ENCODE measurements at regions not wholly inside any gene's neighbourhood (a gene's known extent, or its start where the extent isn't known, plus 50 kb on each side); places are given as distances from the start of the nearest gene placed in this dataset.
A peak's percentile ranks its signal among the peaks of the same experiment; 100 is the strongest.
"Not testable (repeated sequence)": the region's sequence is repeated elsewhere in the genome, so short reads cannot be mapped to it uniquely, and the experiment has no call there.

- Histone ChIP-seq H3K36me3 (peaks cover 0 to 57% (median 19%) of the 10 kb centered on the region in 9 donors), H3K27ac (no peak overlapping the region), H3K4me1 (peaks cover 0 to 15% (median 0%) of the 10 kb centered on the region in 9 donors), H3K9me3 (no peaks in the 10 kb centered on the region), H3K4me3 (no peak overlapping the region), H3K27me3 (no peaks in the 10 kb centered on the region)
- ATAC-seq (peak in 6 of 8 donors; percentile 17 to 46 (median 34)), DNase-seq (no peak)
- intact Hi-C loops (cut with DNase I) = no loop called here
- WGBS, 2 donors = 63 to 69% methylated on average over 14 of the region's 14 CpGs
- TF ChIP-seq, protein P1, sequence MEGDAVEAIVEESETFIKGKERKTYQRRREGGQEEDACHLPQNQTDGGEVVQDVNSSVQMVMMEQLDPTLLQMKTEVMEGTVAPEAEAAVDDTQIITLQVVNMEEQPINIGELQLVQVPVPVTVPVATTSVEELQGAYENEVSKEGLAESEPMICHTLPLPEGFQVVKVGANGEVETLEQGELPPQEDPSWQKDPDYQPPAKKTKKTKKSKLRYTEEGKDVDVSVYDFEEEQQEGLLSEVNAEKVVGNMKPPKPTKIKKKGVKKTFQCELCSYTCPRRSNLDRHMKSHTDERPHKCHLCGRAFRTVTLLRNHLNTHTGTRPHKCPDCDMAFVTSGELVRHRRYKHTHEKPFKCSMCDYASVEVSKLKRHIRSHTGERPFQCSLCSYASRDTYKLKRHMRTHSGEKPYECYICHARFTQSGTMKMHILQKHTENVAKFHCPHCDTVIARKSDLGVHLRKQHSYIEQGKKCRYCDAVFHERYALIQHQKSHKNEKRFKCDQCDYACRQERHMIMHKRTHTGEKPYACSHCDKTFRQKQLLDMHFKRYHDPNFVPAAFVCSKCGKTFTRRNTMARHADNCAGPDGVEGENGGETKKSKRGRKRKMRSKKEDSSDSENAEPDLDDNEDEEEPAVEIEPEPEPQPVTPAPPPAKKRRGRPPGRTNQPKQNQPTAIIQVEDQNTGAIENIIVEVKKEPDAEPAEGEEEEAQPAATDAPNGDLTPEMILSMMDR (IDR thresholded peaks at IDR 0.05) = no peak
These were observed 86.0 kb upstream of the KCTD7 start for GRCh38 chr7:66542528-66543269.

DNA sequence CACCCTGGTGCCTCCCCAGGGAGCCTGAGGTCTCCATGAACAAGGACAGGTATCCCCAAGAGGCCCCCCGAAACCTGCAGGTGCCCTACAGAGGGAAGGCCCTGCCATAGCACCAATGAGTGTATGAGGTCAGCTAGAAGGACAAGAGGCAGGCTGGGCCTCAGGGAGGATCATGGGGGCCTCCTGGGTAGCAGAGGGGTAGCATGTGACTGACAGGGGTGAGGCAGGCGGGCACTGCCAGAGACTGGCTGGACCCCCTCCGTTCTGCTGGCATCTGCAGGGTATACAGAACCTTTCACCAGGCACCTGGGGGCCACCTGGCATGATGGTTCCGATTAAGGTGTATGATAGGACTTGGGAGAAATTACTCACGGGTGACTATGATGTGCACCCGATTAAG is 79.2 kb upstream of the KCTD7 start:
- 94 to 99% methylated on average over 6 of the region's 6 CpGs for WGBS, 2 donors
- no peaks in the 10 kb centered on the region for H3K4me1 ChIP-seq
- DNase-seq = no peak
- H3K4me3 ChIP-seq = no peak overlapping the region
- intact Hi-C loops (cut with DNase I) = no loop called here
- peak in 1 of 8 donors; percentile 38 for ATAC-seq
- peaks cover 0 to 99% (median 56%) of the 10 kb centered on the region in 9 donors for H3K36me3 ChIP-seq
- TF ChIP-seq, protein P1 (IDR thresholded peaks at IDR 0.05) = no peak
- no peaks in the 10 kb centered on the region for H3K27me3 ChIP-seq
- no peaks in the 10 kb centered on the region for H3K9me3 ChIP-seq
- H3K27ac ChIP-seq = no peak overlapping the region

GRCh38 chr7:66553001-66553400 is 75.7 kb upstream of the KCTD7 start:
- peaks cover 0 to 9% (median 0%) of the 10 kb centered on the region in 9 donors for H3K4me1 ChIP-seq
- H3K27ac ChIP-seq = no peak overlapping the region
- no peaks in the 10 kb centered on the region for H3K9me3 ChIP-seq
- no peak overlapping the region for H3K4me3 ChIP-seq
- DNase-seq (no peak), ATAC-seq (no peak)
- TF ChIP-seq, protein P1 (IDR thresholded peaks at IDR 0.05) = no peak
- H3K36me3 ChIP-seq = peaks cover 0 to 93% (median 41%) of the 10 kb centered on the region in 9 donors
- H3K27me3 ChIP-seq = no peaks in the 10 kb centered on the region
- 92 to 99% methylated on average over 9 of the region's 9 CpGs for WGBS, 2 donors
- intact Hi-C loops (cut with DNase I) = loop anchor here in 1 of 10 donors (10.0 kb wide), 1 partner anchor 452 kb away; no protein-coding TSS in a partner anchor

- not testable (repeated sequence) for H3K4me3 ChIP-seq, H3K9me3 ChIP-seq, ATAC-seq, H3K27me3 ChIP-seq, H3K27ac ChIP-seq, H3K4me1 ChIP-seq, DNase-seq
- peaks cover 0 to 92% (median 36%) of the 10 kb centered on the region in 9 donors for H3K36me3 ChIP-seq
- intact Hi-C loops (cut with DNase I) = loop anchor here in 1 of 10 donors (10.0 kb wide), 1 partner anchor 451 kb away; no protein-coding TSS in a partner anchor
- WGBS, 2 donors = 61 to 91% methylated on average over 2 of the region's 2 CpGs
These were observed 75.0 kb upstream of the KCTD7 start for GRCh38 chr7:66553675-66554074.

DNA sequence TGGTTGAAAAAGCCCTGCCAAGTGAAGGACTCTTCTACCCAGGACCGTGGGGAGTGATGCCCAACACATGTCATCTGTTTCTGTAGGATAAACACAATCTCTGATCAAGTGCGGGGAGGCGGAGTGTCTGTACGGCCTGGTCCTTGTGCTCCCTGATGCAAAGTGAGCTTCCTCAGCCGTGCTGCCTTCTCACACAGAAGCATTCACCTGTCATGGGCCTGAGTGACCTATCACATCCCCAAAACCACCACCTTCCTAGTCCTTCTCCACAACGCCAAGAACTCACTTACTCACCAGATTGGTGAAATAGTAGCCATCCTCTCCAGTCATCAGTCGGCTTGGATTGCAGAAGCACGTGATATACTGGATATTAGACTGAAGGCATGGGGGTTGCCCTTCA is 74.4 kb upstream of the KCTD7 start:
- not testable (repeated sequence) for H3K9me3 ChIP-seq, DNase-seq, H3K4me1 ChIP-seq, ATAC-seq, H3K4me3 ChIP-seq, H3K27ac ChIP-seq, H3K27me3 ChIP-seq
- H3K36me3 ChIP-seq = peaks cover 0 to 92% (median 34%) of the 10 kb centered on the region in 9 donors
- WGBS, 2 donors = 88% methylated on average over 8 of the region's 8 CpGs
- intact Hi-C loops (cut with DNase I) = loop anchor here in 1 of 10 donors (10.0 kb wide), 1 partner anchor 451 kb away; no protein-coding TSS in a partner anchor

DNA sequence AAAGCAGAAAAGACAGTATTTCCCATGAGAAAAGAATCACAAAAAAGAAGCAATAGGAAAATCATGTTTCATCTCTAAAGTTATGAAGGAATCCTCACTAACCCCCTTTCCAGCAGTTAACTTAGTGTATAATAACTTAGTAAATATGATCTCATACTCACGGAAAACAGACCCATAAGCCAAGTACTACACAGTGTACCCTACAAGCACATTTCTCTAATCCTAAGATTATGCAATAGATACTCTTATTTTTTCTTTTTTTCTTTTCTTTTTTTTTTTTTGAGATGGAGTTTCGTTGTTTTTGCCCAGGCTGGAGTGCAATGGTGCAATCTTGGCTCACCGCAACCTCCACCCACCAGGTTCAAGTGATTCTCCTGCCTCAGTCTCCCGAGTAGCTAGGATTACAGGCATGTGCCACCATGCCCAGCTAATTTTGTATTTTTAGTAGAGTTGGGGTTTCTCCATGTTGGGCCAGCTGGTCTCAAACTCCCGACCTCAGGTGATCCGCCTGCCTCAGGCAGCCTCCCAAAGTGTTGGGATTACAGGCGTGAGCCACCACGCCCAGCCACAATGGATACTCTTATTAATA is 73.7 kb upstream of the KCTD7 start:
- H3K4me1 ChIP-seq, H3K4me3 ChIP-seq, H3K9me3 ChIP-seq, H3K27me3 ChIP-seq, DNase-seq, H3K27ac ChIP-seq: not testable (repeated sequence)
- intact Hi-C loops (cut with DNase I) = loop anchor here in 2 of 10 donors (5.0 to 10.0 kb wide), 2 partner anchors 342 to 450 kb away; no protein-coding TSS in a partner anchor
- ATAC-seq = peak in 1 of 8 donors; percentile 34
- H3K36me3 ChIP-seq = peaks cover 0 to 92% (median 31%) of the 10 kb centered on the region in 9 donors
- 93 to 97% methylated on average over 8 of the region's 8 CpGs for WGBS, 2 donors
